GM06990 (cell line): ENCODE measurements at regions not wholly inside any gene's neighbourhood (a gene's known extent, or its start where the extent isn't known, plus 50 kb on each side); places are given as distances from the start of the nearest gene placed in this dataset.

Experiments used
- DNase-seq: peaks from one replicate; pipeline ENCODE4 v3.0.0-alpha.2; 2011; ENCODE audit not compliant: insufficient read length; ENCODE audit errors: extremely low read depth
- H3K27me3 ChIP-seq: replicated peaks from 2 replicates; pipeline ENCODE4 v1.6.0; 2011; ENCODE audit warnings: low read length; ENCODE audit not compliant: control insufficient read depth, insufficient read depth
- H3K36me3 ChIP-seq: 2 replicates; pipeline ENCODE4 v1.5.1; 2011; ENCODE audit warnings: low read length; ENCODE audit not compliant: control insufficient read depth, insufficient read depth
- H3K4me3 ChIP-seq: replicated peaks from 2 replicates; pipeline ENCODE4 v1.5.1; 2011; ENCODE audit warnings: low read depth, mild to moderate bottlenecking, control low read depth, low read length
- CTCF ChIP-seq: IDR thresholded peaks from 2 replicates; pipeline ENCODE4 v1.5.1; 2011; ENCODE audit warnings: low read length, control low read depth, mild to moderate bottlenecking, inconsistent platforms; ENCODE audit not compliant: insufficient read depth, poor library complexity, severe bottlenecking

GRCh38 chr5:74109344-74109743 is 483.3 kb downstream of the ARHGEF28 start:
- no peak for TF ChIP-seq CTCF
- Histone ChIP-seq H3K36me3 (no peaks in the 10 kb centered on the region), H3K27me3 (no peaks in the 10 kb centered on the region), H3K4me3 (no peak overlapping the region)
- DNase-seq = no peak

- DNase-seq = no peak
- TF ChIP-seq CTCF = no peak
- H3K36me3 ChIP-seq = no peaks in the 10 kb centered on the region
- H3K4me3 ChIP-seq = no peak overlapping the region
- H3K27me3 ChIP-seq = no peaks in the 10 kb centered on the region
Observed at GRCh38 chr5:74107899-74108298, 481.9 kb downstream of the ARHGEF28 start.

- Histone ChIP-seq H3K36me3 (no peaks in the 10 kb centered on the region), H3K4me3 (no peak overlapping the region), H3K27me3 (no peaks in the 10 kb centered on the region)
- TF ChIP-seq CTCF = no peak
- DNase-seq = no peak
Observed at GRCh38 chr5:74105126-74105780, 479.3 kb downstream of the ARHGEF28 start.

- Histone ChIP-seq H3K27me3 (no peaks in the 10 kb centered on the region), H3K36me3 (no peaks in the 10 kb centered on the region), H3K4me3 (no peak overlapping the region)
- no peak for TF ChIP-seq CTCF
- DNase-seq = no peak
Observed at GRCh38 chr5:74103131-74104023, 477.4 kb downstream of the ARHGEF28 start.

- no peak for TF ChIP-seq CTCF
- no peak for DNase-seq
- Histone ChIP-seq H3K36me3 (no peaks in the 10 kb centered on the region), H3K4me3 (no peak overlapping the region), H3K27me3 (no peaks in the 10 kb centered on the region; the same call in 1 of the 2 replicates)
Observed at GRCh38 chr5:74100268-74100665, 474.3 kb downstream of the ARHGEF28 start.
